ENCODE measurements at regions not wholly inside any gene's neighbourhood (a gene's known extent, or its start where the extent isn't known, plus 50 kb on each side); places are given as distances from the start of the nearest gene placed in this dataset.

DNA sequence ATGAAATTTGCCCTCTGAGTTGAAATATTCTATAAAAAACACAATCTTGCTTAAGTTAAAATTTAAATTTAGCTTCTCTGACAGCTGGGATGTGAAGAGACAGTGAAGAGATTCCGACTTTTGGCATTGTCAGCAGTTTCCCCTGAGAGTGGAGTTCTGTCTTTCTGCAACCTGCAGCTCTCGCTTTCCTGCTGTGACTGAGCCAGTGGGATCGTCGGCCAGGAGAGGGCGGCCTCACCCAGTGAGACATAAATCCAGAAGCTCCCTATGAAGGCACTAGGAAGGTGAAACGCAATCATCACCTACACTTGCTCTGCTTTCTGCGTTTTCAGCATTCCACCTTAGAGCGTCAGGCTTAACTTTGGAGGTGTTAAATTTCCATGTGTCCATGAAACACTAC, 75.4 kb upstream of the HNMT start:
- CTCF ChIA-PET, result interaction anchor here (0.8 to 2.8 kb wide), 9 partner anchors 12 to 938 kb away, joined by 3 to 14 read pairs (median 7); no protein-coding TSS in a partner anchor
- TF ChIP-seq EGR1 (IDR thresholded peaks at IDR 0.05; ENCODE audit: borderline replicate concordance in 1 of 2, low read depth in 2 of 2, low read length in 2 of 2) (no peak), TAF1 (IDR thresholded peaks at IDR 0.05; ENCODE audit: borderline replicate concordance, low read depth, low read length) (no peak), RAD21 (IDR thresholded peaks at IDR 0.05; ENCODE audit: insufficient read depth, low read depth, low read length) (0 out of 2 replicates have a peak, but pooled peaks have one; percentile 8), SMARCA5 (IDR thresholded peaks at IDR 0.05) (no peak), SPI1 (IDR thresholded peaks at IDR 0.05; ENCODE audit: borderline replicate concordance, insufficient read depth, low read depth, low read length) (no peak), CBX5 (IDR thresholded peaks at IDR 0.05; ENCODE audit: low read depth) (no peak), POLR2AphosphoS2 (IDR thresholded peaks at IDR 0.05; ENCODE audit: low read depth, low read length) (no peak), IRF4 (IDR thresholded peaks at IDR 0.05; ENCODE audit: low read depth, low read length) (no peak), RCOR1 (conservative IDR thresholded peaks at IDR 0.05; ENCODE audit: low read depth, low read length) (no peak), SUZ12 (IDR thresholded peaks at IDR 0.05; ENCODE audit: unreplicated experiment) (no peak), JUND (IDR thresholded peaks at IDR 0.05; ENCODE audit: low read depth, low read length) (no peak), CHD2 (IDR thresholded peaks at IDR 0.05; ENCODE audit: borderline replicate concordance, low read depth, low read length) (no peak), ATF7 (IDR thresholded peaks at IDR 0.05; ENCODE audit: low read depth) (no peak), SRF (IDR thresholded peaks at IDR 0.05; ENCODE audit: low read depth in 2 of 2, low read length in 2 of 2) (no peak), IRF3 (IDR thresholded peaks at IDR 0.05) (no peak)
- TF ChIP-seq, protein P1, sequence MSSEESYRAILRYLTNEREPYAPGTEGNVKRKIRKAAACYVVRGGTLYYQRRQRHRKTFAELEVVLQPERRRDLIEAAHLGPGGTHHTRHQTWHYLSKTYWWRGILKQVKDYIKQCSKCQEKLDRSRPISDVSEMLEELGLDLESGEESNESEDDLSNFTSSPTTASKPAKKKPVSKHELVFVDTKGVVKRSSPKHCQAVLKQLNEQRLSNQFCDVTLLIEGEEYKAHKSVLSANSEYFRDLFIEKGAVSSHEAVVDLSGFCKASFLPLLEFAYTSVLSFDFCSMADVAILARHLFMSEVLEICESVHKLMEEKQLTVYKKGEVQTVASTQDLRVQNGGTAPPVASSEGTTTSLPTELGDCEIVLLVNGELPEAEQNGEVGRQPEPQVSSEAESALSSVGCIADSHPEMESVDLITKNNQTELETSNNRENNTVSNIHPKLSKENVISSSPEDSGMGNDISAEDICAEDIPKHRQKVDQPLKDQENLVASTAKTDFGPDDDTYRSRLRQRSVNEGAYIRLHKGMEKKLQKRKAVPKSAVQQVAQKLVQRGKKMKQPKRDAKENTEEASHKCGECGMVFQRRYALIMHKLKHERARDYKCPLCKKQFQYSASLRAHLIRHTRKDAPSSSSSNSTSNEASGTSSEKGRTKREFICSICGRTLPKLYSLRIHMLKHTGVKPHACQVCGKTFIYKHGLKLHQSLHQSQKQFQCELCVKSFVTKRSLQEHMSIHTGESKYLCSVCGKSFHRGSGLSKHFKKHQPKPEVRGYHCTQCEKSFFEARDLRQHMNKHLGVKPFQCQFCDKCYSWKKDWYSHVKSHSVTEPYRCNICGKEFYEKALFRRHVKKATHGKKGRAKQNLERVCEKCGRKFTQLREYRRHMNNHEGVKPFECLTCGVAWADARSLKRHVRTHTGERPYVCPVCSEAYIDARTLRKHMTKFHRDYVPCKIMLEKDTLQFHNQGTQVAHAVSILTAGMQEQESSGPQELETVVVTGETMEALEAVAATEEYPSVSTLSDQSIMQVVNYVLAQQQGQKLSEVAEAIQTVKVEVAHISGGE (CRISPR knock-in tag; IDR thresholded peaks at IDR 0.05), result no peak
- TF ChIP-seq, protein P2, sequence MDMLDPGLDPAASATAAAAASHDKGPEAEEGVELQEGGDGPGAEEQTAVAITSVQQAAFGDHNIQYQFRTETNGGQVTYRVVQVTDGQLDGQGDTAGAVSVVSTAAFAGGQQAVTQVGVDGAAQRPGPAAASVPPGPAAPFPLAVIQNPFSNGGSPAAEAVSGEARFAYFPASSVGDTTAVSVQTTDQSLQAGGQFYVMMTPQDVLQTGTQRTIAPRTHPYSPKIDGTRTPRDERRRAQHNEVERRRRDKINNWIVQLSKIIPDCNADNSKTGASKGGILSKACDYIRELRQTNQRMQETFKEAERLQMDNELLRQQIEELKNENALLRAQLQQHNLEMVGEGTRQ (IDR thresholded peaks at IDR 0.05; ENCODE audit: borderline replicate concordance, low read depth, low read length), result no peak

More for the DNA sequence above, 75.4 kb upstream of the HNMT start:
- ATAC-seq, result no peak
- intact Hi-C loops (cut with micrococcal nuclease; ENCODE audit: unreplicated experiment), result no loop called here
- Histone ChIP-seq H3K27me3 (replicated peaks in 1 of 2; ENCODE audit: control insufficient read depth in 2 of 2, insufficient read depth in 2 of 2, low read length in 1 of 2) (no peaks in the 10 kb centered on the region; a peak in 2 of 4 replicates), H2AFZ (ENCODE audit: control insufficient read depth, low read depth, low read length) (no peak overlapping the region), H3K4me3 (no peak overlapping the region), H3K27ac (ENCODE audit: control insufficient read depth, insufficient read depth) (no peak overlapping the region), H3K4me2 (ENCODE audit: control insufficient read depth, insufficient read depth) (no peak overlapping the region), H4K20me1 (ENCODE audit: control insufficient read depth, insufficient read depth) (no peaks in the 10 kb centered on the region), H3K4me1 (ENCODE audit: control insufficient read depth, insufficient read depth, low read length) (no peaks in the 10 kb centered on the region), H3K9ac (ENCODE audit: control insufficient read depth, insufficient read depth, low read length) (no peak overlapping the region), H3K36me3 (ENCODE audit: control insufficient read depth in 2 of 2, insufficient read depth in 2 of 2, low read length in 1 of 2) (no peaks in the 10 kb centered on the region), H3K79me2 (ENCODE audit: control insufficient read depth, insufficient read depth, low read length) (no peaks in the 10 kb centered on the region), H3K9me3 (replicated peaks; ENCODE audit: control insufficient read depth, insufficient read depth, low read length) (no peaks in the 10 kb centered on the region)
- BruUV-seq (replicated peaks), result no TSS peak
- FAIRE-seq, result no peak
- WGBS (ENCODE audit: insufficient coverage, insufficient replicate concordance, low lambda C conversion rate, missing lambda C conversion rate), result 22% methylated on average over 8 of the region's 8 CpGs
- RAD21 ChIA-PET (ENCODE audit: unreplicated experiment), result interaction anchor here (0.6 to 1.4 kb wide), 3 partner anchors 23 to 938 kb away, joined by 3 to 4 read pairs (median 4); no protein-coding TSS in a partner anchor
- SMC1A ChIA-PET (ENCODE audit: uncharacterized antibody, unreplicated experiment), result interaction anchor here (1.2 to 1.8 kb wide), 6 partner anchors 11 to 938 kb away, joined by 3 to 6 read pairs (median 4); no protein-coding TSS in a partner anchor
- no peak for DNase-seq (ENCODE audit: low read depth, low spot score)
- POLR2A ChIA-PET, result no interaction called here
- in situ Hi-C loops (cut with MboI), result loop anchor here (25.0 kb wide), 1 partner anchor 898 kb away; the partner anchor contains the start of gene NXPH2
